Muscle of leg (tissue), 3 donors: ENCODE measurements at regions not wholly inside any gene's neighbourhood (a gene's known extent, or its start where the extent isn't known, plus 50 kb on each side); places are given as distances from the start of the nearest gene placed in this dataset.
"Not testable (repeated sequence)": the region's sequence is repeated elsewhere in the genome, so short reads cannot be mapped to it uniquely, and the experiment has no call there.

Source experiments
- DNase-seq: peaks from one replicate; pipeline ENCODE4 v3.0.0; 2013
- H3K27ac ChIP-seq: one replicate; pipeline ENCODE4 v1.5.1; 2013; ENCODE audit warnings: mild to moderate bottlenecking, low read length, control low read depth
- H3K27me3 ChIP-seq: one replicate; pipeline ENCODE4 v1.6.1; 2013; ENCODE audit warnings: low read length; ENCODE audit not compliant: control insufficient read depth, insufficient read depth
- H3K36me3 ChIP-seq: one replicate; pipeline ENCODE4 v1.6.1; 2013; ENCODE audit warnings: low read length; ENCODE audit not compliant: control insufficient read depth, insufficient read depth
- H3K4me1 ChIP-seq: one replicate; pipeline ENCODE4 v1.6.1; 2013; ENCODE audit warnings: low read length; ENCODE audit not compliant: control insufficient read depth, insufficient read depth
- H3K4me3 ChIP-seq: one replicate; pipeline ENCODE4 v1.5.1; 2013; ENCODE audit warnings: low read length, control low read depth
- H3K9me3 ChIP-seq: replicated peaks from 2 replicates; pipeline ENCODE4 v1.6.1; 2013; ENCODE audit warnings: low read depth, low read length; ENCODE audit not compliant: control insufficient read depth
- WGBS: methylation state at CpG from one replicate; pipeline ENCODE4 v1.1.5; 2013; ENCODE audit warnings: missing lambda C conversion rate; ENCODE audit not compliant: insufficient coverage; 5-methylcytosine and 5-hydroxymethylcytosine counted together

DNA sequence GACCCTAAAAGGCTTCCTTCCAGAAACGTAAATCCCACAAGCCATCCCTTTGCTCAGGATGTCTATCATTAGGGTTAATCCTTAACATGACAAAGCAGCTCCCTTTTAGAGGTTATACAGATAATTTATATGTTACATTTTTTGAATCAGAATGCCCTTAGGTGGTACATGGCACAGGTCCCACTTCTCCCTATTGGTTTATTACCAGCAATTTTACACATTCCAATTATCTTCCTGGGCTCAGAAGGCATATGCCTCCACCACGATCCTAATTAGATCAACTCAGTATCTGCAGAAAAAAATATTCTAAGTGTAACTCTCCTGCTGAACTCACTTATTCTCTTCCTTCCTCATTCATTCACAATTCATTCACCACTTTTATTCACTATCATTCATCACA is 507.0 kb upstream of the MAP2 start:
- no peaks in the 10 kb centered on the region for H3K36me3 ChIP-seq
- H3K27me3 ChIP-seq, result no peaks in the 10 kb centered on the region
- peaks cover 4% of the 10 kb centered on the region for H3K9me3 ChIP-seq
- 71% methylated on average over 1 of the region's 2 CpGs for WGBS
- no peak for DNase-seq
- H3K4me3 ChIP-seq, result no peak overlapping the region
- no peak overlapping the region for H3K27ac ChIP-seq
- H3K4me1 ChIP-seq, result no peaks in the 10 kb centered on the region

DNA sequence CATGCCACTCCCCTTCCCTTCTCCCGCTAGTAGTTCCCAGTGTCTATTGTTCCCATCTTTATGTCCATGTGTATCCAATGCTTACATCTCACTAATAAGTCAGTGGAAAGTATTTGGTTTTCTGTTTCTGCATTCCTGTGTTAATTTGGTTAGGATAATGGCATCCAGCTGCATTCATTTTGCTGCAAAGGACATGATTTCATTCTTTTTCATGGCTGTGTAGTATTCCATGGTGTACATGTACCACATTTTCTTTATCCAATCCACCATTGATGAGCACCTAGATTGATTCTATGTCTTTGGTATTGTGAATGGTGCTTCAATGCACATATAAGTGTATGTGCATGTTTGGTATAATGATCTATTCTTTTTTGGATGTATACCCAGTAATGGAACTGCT is 502.5 kb upstream of the MAP2 start:
- DNase-seq, H3K4me1 ChIP-seq, H3K9me3 ChIP-seq, H3K27me3 ChIP-seq, H3K36me3 ChIP-seq, H3K4me3 ChIP-seq, H3K27ac ChIP-seq: not testable (repeated sequence)
- WGBS, result no CpG with 5 or more reads among the region's 1 CpG

DNA sequence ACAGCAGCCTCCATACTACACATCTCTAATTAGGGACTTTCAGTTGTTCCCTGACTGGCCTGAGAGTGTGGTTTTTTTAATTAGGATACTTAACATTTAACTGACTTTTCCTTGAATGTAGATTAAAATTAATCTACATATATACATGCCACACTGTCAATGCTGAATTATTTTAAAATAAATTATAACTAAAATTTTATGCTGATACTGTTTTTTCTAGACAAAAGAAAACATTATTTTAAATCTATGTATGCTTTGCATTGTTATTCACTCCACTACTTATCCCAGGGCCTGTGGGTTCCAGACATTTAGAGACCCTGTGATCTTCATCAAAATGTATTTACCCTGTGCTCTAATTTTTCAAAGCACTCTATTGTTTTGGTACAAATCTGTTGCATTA is 496.0 kb upstream of the MAP2 start:
- Histone ChIP-seq H3K27ac (no peak overlapping the region), H3K27me3 (no peaks in the 10 kb centered on the region), H3K4me1 (no peaks in the 10 kb centered on the region), H3K36me3 (no peaks in the 10 kb centered on the region), H3K4me3 (no peak overlapping the region), H3K9me3 (peaks cover 2% of the 10 kb centered on the region)
- no peak for DNase-seq

- H3K27me3 ChIP-seq, result no peaks in the 10 kb centered on the region
- WGBS, result 61% methylated on average over 3 of the region's 5 CpGs
- no peaks in the 10 kb centered on the region for H3K4me1 ChIP-seq
- H3K27ac ChIP-seq, result no peak overlapping the region
- peaks cover under 1% of the 10 kb centered on the region for H3K9me3 ChIP-seq
- no peak overlapping the region for H3K4me3 ChIP-seq
- DNase-seq, result no peak
- no peaks in the 10 kb centered on the region for H3K36me3 ChIP-seq
Observed at GRCh38 chr2:208929139-208929864, 494.5 kb upstream of the MAP2 start.

- H3K27ac ChIP-seq, result no peak overlapping the region
- no CpG with 5 or more reads among the region's 3 CpGs for WGBS
- no peaks in the 10 kb centered on the region for H3K4me1 ChIP-seq
Observed at GRCh38 chr2:208929894-208930427, 493.9 kb upstream of the MAP2 start.

GRCh38 chr2:208935531-208935930 is 488.3 kb upstream of the MAP2 start:
- H3K9me3 ChIP-seq, result no peaks in the 10 kb centered on the region
- H3K36me3 ChIP-seq, result no peaks in the 10 kb centered on the region
- no peaks in the 10 kb centered on the region for H3K27me3 ChIP-seq
- no CpG with 5 or more reads among the region's 2 CpGs for WGBS
- no peak overlapping the region for H3K4me3 ChIP-seq
- H3K4me1 ChIP-seq, result no peaks in the 10 kb centered on the region
- no peak for DNase-seq
- no peak overlapping the region for H3K27ac ChIP-seq

More at GRCh38 chr2:208929894-208930427, 493.9 kb upstream of the MAP2 start:
- Histone ChIP-seq H3K9me3 (no peaks in the 10 kb centered on the region), H3K36me3 (no peaks in the 10 kb centered on the region), H3K4me3 (no peak overlapping the region), H3K27me3 (no peaks in the 10 kb centered on the region)
- no peak for DNase-seq

DNA sequence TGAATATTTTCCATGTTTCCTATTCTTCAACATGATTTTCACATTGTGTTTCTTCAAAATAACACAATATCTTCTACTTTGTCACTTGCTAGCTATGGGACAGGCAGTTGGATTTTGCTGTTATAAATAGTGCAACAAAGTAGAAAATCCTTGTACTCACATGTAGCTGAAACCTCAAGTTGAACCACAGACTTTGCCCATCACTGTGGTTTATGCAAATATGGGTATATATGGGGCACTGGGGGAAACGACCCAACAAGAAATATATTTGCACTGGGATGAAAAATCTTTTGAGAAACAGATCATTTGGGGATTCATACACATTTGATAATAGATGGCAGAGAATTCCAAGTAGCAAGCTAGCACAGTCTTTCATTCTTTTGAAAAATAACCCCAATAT is 486.3 kb upstream of the MAP2 start:
- Histone ChIP-seq H3K27ac (no peak overlapping the region), H3K27me3 (no peaks in the 10 kb centered on the region), H3K4me3 (no peak overlapping the region), H3K36me3 (no peaks in the 10 kb centered on the region), H3K4me1 (no peaks in the 10 kb centered on the region), H3K9me3 (no peaks in the 10 kb centered on the region)
- WGBS, result no CpG with 5 or more reads among the region's 1 CpG
- no peak for DNase-seq

DNA sequence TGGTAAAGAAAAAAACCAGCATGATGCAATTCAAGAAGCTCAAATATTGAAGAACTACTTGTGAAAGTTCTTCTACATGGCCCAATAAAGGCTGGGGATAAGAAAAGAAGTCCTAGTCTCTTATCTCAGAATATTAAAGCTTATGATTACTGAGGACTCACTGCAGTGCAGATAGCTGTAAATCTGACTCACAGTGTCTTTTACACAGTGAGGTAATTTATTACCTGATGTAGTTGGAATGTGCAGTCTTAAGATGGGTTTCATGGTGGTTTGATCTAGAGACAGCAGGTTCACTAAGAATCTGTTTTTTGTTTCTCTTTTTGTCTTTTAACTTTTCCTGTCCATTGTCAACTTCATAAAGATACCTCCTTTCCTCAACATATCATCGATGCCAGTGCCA is 484.0 kb upstream of the MAP2 start:
- H3K9me3 ChIP-seq, result no peaks in the 10 kb centered on the region
- 100% methylated on average over 1 of the region's 1 CpG for WGBS

DNA sequence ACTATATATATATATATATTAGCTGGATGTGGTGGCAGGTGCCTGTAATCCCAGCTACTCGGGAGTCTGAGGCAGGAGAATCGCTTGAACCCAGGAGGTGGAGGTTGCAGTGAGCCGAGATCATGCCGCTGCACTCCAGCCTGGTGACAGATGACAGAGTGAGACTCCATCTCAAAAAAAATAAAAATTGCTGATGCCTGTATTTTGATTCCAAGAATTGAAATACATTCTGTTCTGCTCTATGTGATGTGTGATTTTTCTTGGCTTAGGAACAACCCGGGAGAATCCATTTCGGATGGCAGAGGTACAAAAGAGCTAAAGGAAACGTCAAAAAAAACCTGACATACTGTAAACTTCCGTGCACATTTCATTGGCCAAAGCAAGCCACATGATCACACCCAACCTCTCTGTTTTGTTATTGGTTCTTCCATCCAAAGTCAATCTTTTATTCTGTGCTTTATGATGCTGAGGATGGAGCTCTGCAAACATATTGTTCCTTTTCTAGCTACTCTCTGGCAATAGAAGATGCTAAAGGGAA is 478.1 kb upstream of the MAP2 start:
- H3K27ac ChIP-seq, result no peak overlapping the region
- WGBS, result 100% methylated on average over 1 of the region's 8 CpGs
- no peak for DNase-seq
- no peaks in the 10 kb centered on the region for H3K36me3 ChIP-seq
- H3K4me1 ChIP-seq, result no peaks in the 10 kb centered on the region
- H3K9me3 ChIP-seq, result no peaks in the 10 kb centered on the region
- no peaks in the 10 kb centered on the region for H3K27me3 ChIP-seq
- no peak overlapping the region for H3K4me3 ChIP-seq

More for the DNA sequence above, 484.0 kb upstream of the MAP2 start:
- DNase-seq, result no peak
- Histone ChIP-seq H3K4me1 (no peaks in the 10 kb centered on the region), H3K27ac (no peak overlapping the region), H3K4me3 (no peak overlapping the region), H3K27me3 (no peaks in the 10 kb centered on the region), H3K36me3 (no peaks in the 10 kb centered on the region)

DNA sequence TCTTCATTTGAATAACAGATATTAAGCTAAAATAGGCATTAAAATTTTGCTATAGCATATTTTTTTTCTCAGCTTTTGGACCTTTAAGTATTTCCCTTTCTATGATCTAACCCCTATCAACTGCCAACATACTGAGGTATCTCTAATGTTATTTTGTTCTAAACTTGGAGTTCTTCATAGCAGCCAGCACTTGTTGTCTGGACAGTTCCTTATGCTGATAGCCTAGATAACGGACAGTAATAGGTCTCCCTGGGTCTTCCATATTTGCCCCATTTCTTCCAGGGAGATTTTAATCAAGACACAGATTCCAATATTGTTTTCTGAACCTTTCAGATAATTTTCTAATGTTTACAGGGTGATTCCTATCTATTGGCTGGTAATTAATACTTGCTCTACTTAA is 475.8 kb upstream of the MAP2 start:
- no CpG with 5 or more reads among the region's 1 CpG for WGBS
- no peaks in the 10 kb centered on the region for H3K36me3 ChIP-seq
- no peak for DNase-seq

More for the DNA sequence above, 475.8 kb upstream of the MAP2 start:
- Histone ChIP-seq H3K27me3 (no peaks in the 10 kb centered on the region), H3K4me3 (no peak overlapping the region), H3K27ac (no peak overlapping the region), H3K4me1 (no peaks in the 10 kb centered on the region), H3K9me3 (no peaks in the 10 kb centered on the region)
